H1 (cell line): ENCODE measurements at regions not wholly inside any gene's neighbourhood (a gene's known extent, or its start where the extent isn't known, plus 50 kb on each side); places are given as distances from the start of the nearest gene placed in this dataset.

Experiments used
- CTCF ChIA-PET: fragments of 300-600 bp; sonication (Branson Sonifier 250); formaldehyde crosslinking; loops from one replicate; lab custom pipeline; 2021; ENCODE audit not compliant: partially characterized antibody; lab: Charles Lee
- POLR2A ChIA-PET: fragments of 300-600 bp; sonication (Branson Sonifier 250); formaldehyde crosslinking; loops from one replicate; lab custom pipeline; 2021; ENCODE audit warnings: inconsistent platforms; ENCODE audit not compliant: partially characterized antibody; lab: Charles Lee
- DNase-seq, 2 experiments: peaks; one replicate each; pipeline versions ENCODE4 v3.0.0 to v3.0.0-alpha.2; 2010 to 2022; ENCODE audit warnings: low spot score in 2 of 2, low read depth in 1 of 2, mixed read lengths in 1 of 2
- FAIRE-seq: peaks from 2 replicates; lab custom pipeline; 2011; peaks lifted over from hg19 to GRCh38; lab: Jason Lieb, UNC
- H2AFZ ChIP-seq: 2 replicates; pipeline ENCODE4 v1.8.1; 2012; ENCODE audit warnings: low read length, inconsistent platforms
- H2AK5ac ChIP-seq: 2 replicates; pipeline ENCODE4 v1.6.1; 2013; ENCODE audit warnings: low read depth, low read length
- H2BK120ac ChIP-seq: replicated peaks from 2 replicates; pipeline ENCODE3; 2013; ENCODE audit warnings: low read depth, low read length, inconsistent platforms
- H2BK12ac ChIP-seq: 2 replicates; pipeline ENCODE4 v1.6.1; 2013; ENCODE audit warnings: low read depth, low read length
- H2BK15ac ChIP-seq: 2 replicates; pipeline ENCODE4 v1.6.1; 2013; ENCODE audit warnings: low read length
- H2BK20ac ChIP-seq: 2 replicates; pipeline ENCODE4 v1.6.1; 2013; ENCODE audit warnings: low read length
- H2BK5ac ChIP-seq: 2 replicates; pipeline ENCODE4 v1.6.1; 2013; ENCODE audit warnings: low read depth, low read length
- H3K14ac ChIP-seq: 2 replicates; pipeline ENCODE4 v1.6.1; 2013; ENCODE audit warnings: inconsistent platforms; ENCODE audit not compliant: insufficient read length
- H3K18ac ChIP-seq: 2 replicates; pipeline ENCODE4 v1.6.1; 2013; ENCODE audit warnings: low read length; ENCODE audit errors: extremely low read depth
- H3K23ac ChIP-seq: 2 replicates; pipeline ENCODE4 v1.6.1; 2013; ENCODE audit warnings: inconsistent platforms; ENCODE audit not compliant: insufficient read length
- H3K23me2 ChIP-seq: 2 replicates; pipeline ENCODE4 v1.6.1; 2013; ENCODE audit warnings: low read depth, low read length
- H3K27ac ChIP-seq: 2 replicates; pipeline ENCODE4 v1.6.1; 2011; ENCODE audit warnings: low read depth, low read length, inconsistent platforms
- H3K27me3 ChIP-seq, 4 experiments: replicated peaks in 1 of 4; 1 replicate in 1 of 4; 2 replicates in 3 of 4; pipeline versions ENCODE4 v1.6.1 to v1.8.1; 2011 to 2013; ENCODE audit warnings: low read length in 3 of 4, mild to moderate bottlenecking in 3 of 4, inconsistent platforms in 2 of 4, mixed read lengths in 2 of 4, moderate library complexity in 1 of 4; ENCODE audit not compliant: control insufficient read depth in 3 of 4, insufficient read depth in 3 of 4; ENCODE audit errors: extremely low read depth in 1 of 4
- H3K36me3 ChIP-seq, 4 experiments: 2 replicates each; pipeline versions ENCODE4 v1.6.1 to v1.8.1; 2011 to 2013; ENCODE audit warnings: mild to moderate bottlenecking in 4 of 4, low read length in 3 of 4, moderate library complexity in 2 of 4, control low read depth in 1 of 4, inconsistent platforms in 1 of 4; ENCODE audit not compliant: insufficient read depth in 4 of 4, control insufficient read depth in 2 of 4
- H3K4ac ChIP-seq: replicated peaks from 2 replicates; pipeline ENCODE3; 2013; ENCODE audit warnings: low read length, low read depth, mixed read lengths, inconsistent platforms; ENCODE audit not compliant: insufficient read length
- H3K4me1 ChIP-seq, 4 experiments: replicated peaks in 1 of 4; 1 replicate in 1 of 4; 2 replicates in 3 of 4; pipeline versions ENCODE4 v1.6.1 to v1.8.1; 2011 to 2013; ENCODE audit warnings: low read length in 3 of 4, inconsistent platforms in 2 of 4, mixed read lengths in 1 of 4; ENCODE audit not compliant: insufficient read depth in 4 of 4, control insufficient read depth in 3 of 4
- H3K4me2 ChIP-seq, 2 experiments: 2 replicates each; pipeline versions ENCODE4 v1.6.1 to v1.8.1; 2011 to 2013; ENCODE audit warnings: low read depth in 2 of 2, low read length in 2 of 2, control low read depth in 1 of 2, inconsistent platforms in 1 of 2, mild to moderate bottlenecking in 1 of 2; ENCODE audit not compliant: insufficient read depth in 1 of 2
- H3K4me3 ChIP-seq, 4 experiments: fragments of 200-600, 300-600 bp in 1 of 4; sonication (generic), shearing (Covaris generic), sonication (Bioruptor Twin) in 1 of 4; 2 replicates each; pipeline versions ENCODE4 v1.5.1 to v1.8.1; 2011 to 2016; ENCODE audit warnings: low read length in 4 of 4, low read depth in 3 of 4, control low read depth in 2 of 4, inconsistent platforms in 2 of 4, mild to moderate bottlenecking in 2 of 4, mixed read lengths in 1 of 4, moderate library complexity in 1 of 4; ENCODE audit not compliant: insufficient read depth in 2 of 4; ENCODE audit errors: extremely low read depth in 1 of 4
- H3K56ac ChIP-seq: replicated peaks from 2 replicates; pipeline ENCODE3; 2013; ENCODE audit warnings: low read depth, mild to moderate bottlenecking, mixed read lengths, low read length, inconsistent platforms; ENCODE audit not compliant: insufficient read length
- H3K79me1 ChIP-seq: 2 replicates; pipeline ENCODE4 v1.6.1; 2013; ENCODE audit warnings: low read depth, low read length, control low read depth
- H3K79me2 ChIP-seq, 2 experiments: 2 replicates each; pipeline versions ENCODE4 v1.6.1 to v1.8.1; 2012 to 2013; ENCODE audit warnings: low read length in 2 of 2, mild to moderate bottlenecking in 2 of 2, inconsistent platforms in 1 of 2; ENCODE audit not compliant: insufficient read depth in 2 of 2, control insufficient read depth in 1 of 2
- H3K9ac ChIP-seq, 4 experiments: replicated peaks in 1 of 4; 1 replicate in 1 of 4; 2 replicates in 3 of 4; pipeline versions ENCODE4 v1.6.1 to v1.8.1; 2011 to 2013; ENCODE audit warnings: low read depth in 3 of 4, low read length in 3 of 4, control low read depth in 2 of 4, mild to moderate bottlenecking in 2 of 4, moderate library complexity in 2 of 4, inconsistent platforms in 1 of 4; ENCODE audit errors: extremely low read depth in 1 of 4
- H3K9me3 ChIP-seq, 2 experiments: 2 replicates each; pipeline versions ENCODE4 v1.6.1 to v1.8.1; 2012 to 2013; ENCODE audit warnings: mild to moderate bottlenecking in 2 of 2, moderate library complexity in 2 of 2, control low read depth in 1 of 2, inconsistent platforms in 1 of 2, low read depth in 1 of 2, low read length in 1 of 2, mixed read lengths in 1 of 2; ENCODE audit not compliant: insufficient read depth in 2 of 2
- H4K20me1 ChIP-seq, 2 experiments: replicated peaks in 1 of 2; 2 replicates each; pipeline versions ENCODE3 to v1.8.1; 2011 to 2013; ENCODE audit warnings: inconsistent platforms in 2 of 2, low read length in 2 of 2, mild to moderate bottlenecking in 1 of 2; ENCODE audit not compliant: insufficient read depth in 2 of 2, control insufficient read depth in 1 of 2
- H4K5ac ChIP-seq: 2 replicates; pipeline ENCODE4 v1.6.1; 2013; ENCODE audit warnings: low read length, low read depth, mixed read lengths, inconsistent platforms; ENCODE audit not compliant: insufficient read length
- H4K8ac ChIP-seq: 2 replicates; pipeline ENCODE4 v1.8.0; 2013; ENCODE audit warnings: mild to moderate bottlenecking, moderate library complexity, low read length, inconsistent platforms; ENCODE audit not compliant: insufficient read depth; ENCODE audit errors: extremely low read depth
- H4K91ac ChIP-seq: replicated peaks from 2 replicates; pipeline ENCODE3; 2013; ENCODE audit warnings: low read length, mixed read lengths, inconsistent platforms; ENCODE audit not compliant: insufficient read length
- CBX5 ChIP-seq: fragments of 300-800, 300-1000 bp; sonication (generic); IDR thresholded peaks from 2 replicates; pipeline ENCODE4 v1.7.1; 2016; ENCODE audit warnings: antibody characterized with exemption, low read length, low read depth
- JUND ChIP-seq: IDR thresholded peaks from 2 replicates; pipeline ENCODE4 v1.6.1; 2011; ENCODE audit warnings: mild to moderate bottlenecking, improper control_type of control experiment, low read length
- NRF1 ChIP-seq: IDR thresholded peaks from 2 replicates; pipeline ENCODE4 v1.6.1; 2011; ENCODE audit warnings: mild to moderate bottlenecking, low read depth, low read length, improper control_type of control experiment
- TAF7 ChIP-seq: optimal IDR thresholded peaks from 2 replicates; pipeline ENCODE3; 2011; ENCODE audit warnings: low read depth, mild to moderate bottlenecking, inconsistent platforms, low read length, moderate library complexity, borderline replicate concordance
- TEAD4 ChIP-seq: IDR thresholded peaks from 2 replicates; pipeline ENCODE4 v1.6.1; 2012; ENCODE audit warnings: low read depth, low read length, inconsistent platforms, mixed read lengths
- WGBS, 2 experiments: shearing (Covaris generic) in 1 of 2; methylation state at CpG; one replicate each; pipeline versions ENCODE4 v1.1.6 to v1.1.7; 2013 to 2015; ENCODE audit warnings: low lambda C conversion rate in 2 of 2, mixed read lengths in 2 of 2, inconsistent platforms in 1 of 2, low coverage in 1 of 2, missing lambda C conversion rate in 1 of 2; ENCODE audit not compliant: insufficient replicate concordance in 2 of 2, insufficient coverage in 1 of 2, insufficient read length in 1 of 2; ENCODE audit errors: extremely low coverage in 1 of 2, missing lambda C conversion rate in 1 of 2; 5-methylcytosine and 5-hydroxymethylcytosine counted together

GRCh38 chr4:125522588-125522987 lies 207.8 kb downstream of the FAT4 start:
- POLR2A ChIA-PET: no interaction called here
- TF ChIP-seq CBX5 (no peak), NRF1 (no peak), JUND (no peak), TEAD4 (no peak), TAF7 (no peak)

More at GRCh38 chr4:125522588-125522987, 207.8 kb downstream of the FAT4 start:
- H4K20me1 ChIP-seq: no peaks in the 10 kb centered on the region
- peaks cover 0 to 1% (median 0%) of the 10 kb centered on the region in 4 experiments; a peak in 1 of 7 replicates for H3K4me1 ChIP-seq
- 94% methylated on average over 9 of the region's 9 CpGs; no CpG with 5 or more reads in 1 of the 2 experiments for WGBS, 2 experiments
- no peak overlapping the region for H3K4ac ChIP-seq
- H2AK5ac ChIP-seq: no peak overlapping the region
- H3K14ac ChIP-seq: no peak overlapping the region
- H3K9ac ChIP-seq: no peak overlapping the region
- H2AFZ ChIP-seq: peak overlapping the region; percentile 90; the same call in 1 of the 2 replicates
- H2BK20ac ChIP-seq: no peak overlapping the region; the same call in 1 of the 2 replicates
- H3K4me3 ChIP-seq: no peak overlapping the region
- no peaks in the 10 kb centered on the region for H3K23me2 ChIP-seq
- no peaks in the 10 kb centered on the region for H3K79me2 ChIP-seq
- H3K27ac ChIP-seq: no peak overlapping the region
- H2BK120ac ChIP-seq: no peak overlapping the region
- no peak for FAIRE-seq
- H3K18ac ChIP-seq: no peak overlapping the region
- H3K23ac ChIP-seq: no peak overlapping the region
- H4K91ac ChIP-seq: no peak overlapping the region
- H3K4me2 ChIP-seq: 0 out of 4 replicates have a peak overlapping the region, but pooled peaks of 1 of the 2 experiments have one; percentile 8
- H3K36me3 ChIP-seq: no peaks in the 10 kb centered on the region
- no peaks in the 10 kb centered on the region for H3K27me3 ChIP-seq
- DNase-seq: no peak
- CTCF ChIA-PET: interaction anchor here (0.7 to 1.2 kb wide), 2 partner anchors 114 to 267 kb away, joined by 3 read pairs; no protein-coding TSS in a partner anchor
- no peaks in the 10 kb centered on the region for H3K9me3 ChIP-seq
- no peaks in the 10 kb centered on the region for H3K79me1 ChIP-seq
- H4K5ac ChIP-seq: no peak overlapping the region
- H2BK12ac ChIP-seq: 0 out of 2 replicates have a peak overlapping the region, but pooled peaks have one; percentile 83
- H2BK15ac ChIP-seq: 0 out of 2 replicates have a peak overlapping the region, but pooled peaks have one; percentile 6
- no peak overlapping the region for H4K8ac ChIP-seq
- 0 out of 2 replicates have a peak overlapping the region, but pooled peaks have one; percentile 13 for H2BK5ac ChIP-seq
- no peak overlapping the region for H3K56ac ChIP-seq
